ENCODE measurements at regions not wholly inside any gene's neighbourhood (a gene's known extent, or its start where the extent isn't known, plus 50 kb on each side); places are given as distances from the start of the nearest gene placed in this dataset.

DNA sequence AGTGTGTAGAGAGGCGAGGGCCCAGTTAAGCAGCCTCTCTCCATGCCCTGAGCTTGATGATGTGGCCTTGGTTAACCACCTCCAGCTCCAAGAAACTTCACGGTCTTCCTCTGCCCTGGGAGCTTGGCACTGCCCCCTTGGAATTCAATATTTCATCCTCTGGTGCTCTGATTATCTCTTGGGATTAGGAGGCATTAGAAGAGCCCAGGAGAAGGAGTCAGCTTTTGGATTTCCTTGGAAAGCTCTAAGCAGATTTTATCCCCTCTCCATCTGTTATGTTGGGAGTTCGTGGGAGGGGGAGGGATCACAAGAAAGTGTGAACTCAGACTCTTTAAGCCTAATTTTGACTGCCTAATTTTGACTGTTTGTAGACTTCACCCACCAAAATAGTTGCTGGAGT is 132.7 kb upstream of the AGBL1 start:
- no peaks in the 10 kb centered on the region for H3K9me3 ChIP-seq
- H3K36me3 ChIP-seq, result no peaks in the 10 kb centered on the region
- intact Hi-C loops (cut with DNase I; ENCODE audit: low total_unique reads), result no loop called here
- no peak overlapping the region for H3K27ac ChIP-seq
- DNase-seq, result no peak
- no peak overlapping the region for H3K4me3 ChIP-seq
- no peaks in the 10 kb centered on the region for H3K4me1 ChIP-seq
- TF ChIP-seq, protein P1, sequence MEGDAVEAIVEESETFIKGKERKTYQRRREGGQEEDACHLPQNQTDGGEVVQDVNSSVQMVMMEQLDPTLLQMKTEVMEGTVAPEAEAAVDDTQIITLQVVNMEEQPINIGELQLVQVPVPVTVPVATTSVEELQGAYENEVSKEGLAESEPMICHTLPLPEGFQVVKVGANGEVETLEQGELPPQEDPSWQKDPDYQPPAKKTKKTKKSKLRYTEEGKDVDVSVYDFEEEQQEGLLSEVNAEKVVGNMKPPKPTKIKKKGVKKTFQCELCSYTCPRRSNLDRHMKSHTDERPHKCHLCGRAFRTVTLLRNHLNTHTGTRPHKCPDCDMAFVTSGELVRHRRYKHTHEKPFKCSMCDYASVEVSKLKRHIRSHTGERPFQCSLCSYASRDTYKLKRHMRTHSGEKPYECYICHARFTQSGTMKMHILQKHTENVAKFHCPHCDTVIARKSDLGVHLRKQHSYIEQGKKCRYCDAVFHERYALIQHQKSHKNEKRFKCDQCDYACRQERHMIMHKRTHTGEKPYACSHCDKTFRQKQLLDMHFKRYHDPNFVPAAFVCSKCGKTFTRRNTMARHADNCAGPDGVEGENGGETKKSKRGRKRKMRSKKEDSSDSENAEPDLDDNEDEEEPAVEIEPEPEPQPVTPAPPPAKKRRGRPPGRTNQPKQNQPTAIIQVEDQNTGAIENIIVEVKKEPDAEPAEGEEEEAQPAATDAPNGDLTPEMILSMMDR (IDR thresholded peaks at IDR 0.05), result no peak
- no peak for TF ChIP-seq POLR2A (IDR thresholded peaks at IDR 0.05)
- no peaks in the 10 kb centered on the region for H3K27me3 ChIP-seq

DNA sequence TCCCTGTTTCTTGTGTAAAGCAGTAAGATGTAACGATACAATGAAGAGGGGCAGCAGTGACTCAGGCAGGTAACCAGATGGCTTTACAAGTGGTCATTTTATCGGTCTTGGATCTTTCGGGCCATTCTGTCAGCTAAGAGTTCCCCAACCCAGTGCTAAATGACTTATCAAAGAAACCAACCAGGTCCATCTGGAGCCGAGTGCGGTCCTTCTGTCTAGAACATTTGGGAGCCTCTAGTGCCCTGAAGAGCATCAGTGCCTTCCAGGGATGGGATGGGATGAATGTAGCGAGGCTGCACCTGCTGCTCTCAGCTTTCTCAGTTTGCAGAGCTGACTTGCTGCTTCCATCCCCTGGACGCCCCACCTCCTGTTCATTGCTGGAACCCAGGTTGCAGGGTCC is 131.7 kb upstream of the AGBL1 start:
- H3K9me3 ChIP-seq, result no peaks in the 10 kb centered on the region
- intact Hi-C loops (cut with DNase I; ENCODE audit: low total_unique reads), result no loop called here
- TF ChIP-seq POLR2A (IDR thresholded peaks at IDR 0.05), result no peak
- TF ChIP-seq, protein P1 (IDR thresholded peaks at IDR 0.05), result no peak
- no peaks in the 10 kb centered on the region for H3K27me3 ChIP-seq
- H3K27ac ChIP-seq, result no peak overlapping the region
- no peak overlapping the region for H3K4me3 ChIP-seq
- no peaks in the 10 kb centered on the region for H3K4me1 ChIP-seq
- no peak for DNase-seq
- no peaks in the 10 kb centered on the region for H3K36me3 ChIP-seq

DNA sequence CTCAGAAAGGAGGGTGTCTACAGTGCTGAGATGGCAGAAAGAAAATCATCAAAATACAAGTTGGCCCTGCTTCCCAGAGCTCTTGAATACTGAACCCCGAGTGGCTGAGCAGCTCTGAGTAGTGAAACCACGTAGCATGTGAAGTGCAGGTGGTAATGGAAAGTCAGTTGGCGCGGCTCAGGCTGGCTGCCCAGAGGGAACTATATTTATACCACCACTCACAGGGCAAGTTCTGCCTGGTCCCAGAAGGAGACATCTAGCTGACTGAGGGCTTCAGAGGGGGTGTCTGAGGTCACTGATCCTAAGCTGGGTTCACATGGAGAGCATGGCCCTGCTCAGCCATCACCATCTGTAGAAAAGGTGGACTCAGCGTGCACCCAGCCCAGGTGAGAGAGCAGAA is 129.6 kb upstream of the AGBL1 start:
- intact Hi-C loops (cut with DNase I; ENCODE audit: low total_unique reads), result no loop called here
- H3K9me3 ChIP-seq, result no peaks in the 10 kb centered on the region

DNA sequence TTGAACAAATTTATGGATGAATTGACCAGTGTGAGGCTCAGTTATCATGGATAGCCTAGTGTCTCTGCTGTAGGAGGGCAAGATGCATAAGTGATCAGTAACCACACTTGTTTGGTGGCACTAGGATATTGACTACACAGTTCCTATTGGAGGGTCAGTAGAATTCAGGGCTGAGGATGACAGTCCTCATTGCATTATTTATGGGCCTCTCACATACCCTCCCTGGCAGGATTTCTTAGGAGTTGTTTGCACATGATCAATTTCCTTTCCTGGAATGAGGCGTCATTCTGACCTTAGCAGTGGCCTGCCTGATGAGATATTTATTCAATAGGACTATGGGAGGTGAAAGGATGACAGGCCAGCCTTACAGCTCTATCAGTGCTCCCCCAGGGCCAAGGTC is 125.1 kb upstream of the AGBL1 start:
- no peaks in the 10 kb centered on the region for H3K27me3 ChIP-seq
- no peak overlapping the region for H3K4me3 ChIP-seq
- DNase-seq, result no peak
- H3K4me1 ChIP-seq, result no peaks in the 10 kb centered on the region
- intact Hi-C loops (cut with DNase I; ENCODE audit: low total_unique reads), result no loop called here
- H3K9me3 ChIP-seq, result no peaks in the 10 kb centered on the region
- TF ChIP-seq POLR2A (IDR thresholded peaks at IDR 0.05), result no peak
- TF ChIP-seq, protein P1 (IDR thresholded peaks at IDR 0.05), result no peak
- H3K27ac ChIP-seq, result no peak overlapping the region
- no peaks in the 10 kb centered on the region for H3K36me3 ChIP-seq

More for the DNA sequence above, 129.6 kb upstream of the AGBL1 start:
- no peak overlapping the region for H3K27ac ChIP-seq
- H3K4me3 ChIP-seq, result no peak overlapping the region
- no peaks in the 10 kb centered on the region for H3K27me3 ChIP-seq
- no peak for DNase-seq
- TF ChIP-seq POLR2A (IDR thresholded peaks at IDR 0.05), result no peak
- TF ChIP-seq, protein P1 (IDR thresholded peaks at IDR 0.05), result no peak
- no peaks in the 10 kb centered on the region for H3K4me1 ChIP-seq
- no peaks in the 10 kb centered on the region for H3K36me3 ChIP-seq

DNA sequence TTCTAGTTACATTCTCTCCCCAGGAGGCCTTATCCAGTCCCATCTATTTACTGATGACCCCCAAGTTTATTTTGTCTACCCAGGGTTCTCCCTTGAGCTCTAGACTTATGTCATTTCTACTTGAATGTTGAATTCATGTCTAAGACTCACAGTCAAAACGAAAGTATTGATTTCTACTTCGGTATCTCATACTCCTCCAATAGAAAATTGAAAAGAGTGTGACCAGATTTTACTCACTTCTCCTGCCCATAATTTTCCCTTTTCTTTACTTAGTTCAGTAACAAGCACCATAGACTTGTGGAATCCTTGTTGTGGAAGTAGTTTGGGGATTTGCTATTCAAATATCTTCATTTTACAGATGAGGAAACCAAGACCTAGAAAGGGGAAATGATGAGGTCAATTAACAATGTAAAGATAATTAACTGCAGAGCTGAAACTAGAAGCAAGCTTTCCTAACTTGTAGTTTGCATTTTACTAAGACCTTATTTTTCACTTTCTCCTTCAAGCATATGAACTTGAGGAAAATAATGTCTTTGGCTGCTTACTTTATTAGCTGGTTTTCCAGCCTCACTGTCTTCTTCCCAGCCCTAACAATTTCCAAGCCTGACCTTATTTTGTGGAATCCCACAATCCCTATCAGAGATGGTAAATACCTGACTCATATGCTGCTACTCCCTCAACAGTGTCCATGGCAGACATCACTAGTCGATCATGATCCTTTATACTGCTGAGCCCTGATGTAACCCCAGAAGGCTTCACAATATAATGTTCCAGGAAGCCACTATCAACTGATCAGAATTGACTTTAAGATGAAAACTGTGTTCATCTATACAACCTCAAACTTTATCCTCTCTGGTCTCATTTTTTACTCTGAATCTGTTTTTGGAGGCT is 123.9 kb upstream of the AGBL1 start:
- no peak for DNase-seq
- no peaks in the 10 kb centered on the region for H3K27me3 ChIP-seq
- no peaks in the 10 kb centered on the region for H3K9me3 ChIP-seq
- H3K4me3 ChIP-seq, result no peak overlapping the region
- intact Hi-C loops (cut with DNase I; ENCODE audit: low total_unique reads), result no loop called here
- H3K36me3 ChIP-seq, result no peaks in the 10 kb centered on the region
- H3K27ac ChIP-seq, result no peak overlapping the region
- no peaks in the 10 kb centered on the region for H3K4me1 ChIP-seq
- no peak for TF ChIP-seq POLR2A (IDR thresholded peaks at IDR 0.05)
- TF ChIP-seq, protein P1 (IDR thresholded peaks at IDR 0.05), result no peak

All from uterus (tissue), 3 donors.